Sigmoid colon (tissue), 4 donors: ENCODE measurements at regions not wholly inside any gene's neighbourhood (a gene's known extent, or its start where the extent isn't known, plus 50 kb on each side); places are given as distances from the start of the nearest gene placed in this dataset.

Source experiments
- CTCF ChIP-seq, 4 experiments: fragments of 450-650 bp in 3 of 4; fragments of 200-600 bp in 1 of 4; IDR thresholded peaks; one replicate each; pipeline ENCODE4 v1.5.1; 2016 to 2019; ENCODE audit warnings: antibody characterized with exemption in 4 of 4, mild to moderate bottlenecking in 3 of 4, moderate library complexity in 2 of 4
- EP300 ChIP-seq, 4 donors: sonication (generic); formaldehyde crosslinking; IDR thresholded peaks; one replicate each; pipeline ENCODE4 v1.6.1; 2017; ENCODE audit warnings: antibody characterized with exemption in 4 of 4
- POLR2AphosphoS5 ChIP-seq, 4 donors: sonication (generic); formaldehyde crosslinking; IDR thresholded peaks; one replicate each; pipeline ENCODE4 v1.6.1; 2017; ENCODE audit warnings: antibody characterized with exemption in 4 of 4

- TF ChIP-seq CTCF (IDR thresholded peaks at IDR 0.05) (no peak), POLR2AphosphoS5 (IDR thresholded peaks at IDR 0.05) (no peak), EP300 (IDR thresholded peaks at IDR 0.05) (no peak)
These were observed 196.6 kb downstream of the HS3ST3A1 start for GRCh38 chr17:13405080-13405479.
